Astrocyte of the cerebellum (primary cell): ENCODE measurements at regions not wholly inside any gene's neighbourhood (a gene's known extent, or its start where the extent isn't known, plus 50 kb on each side); places are given as distances from the start of the nearest gene placed in this dataset.

Experiments used
- DNase-seq: peaks from one replicate; pipeline ENCODE4 v3.0.0-alpha.2; 2011; ENCODE audit warnings: low read depth
- H3K4me3 ChIP-seq: 2 replicates; pipeline ENCODE4 v1.5.1; 2011; ENCODE audit warnings: mild to moderate bottlenecking, low read depth, low read length, moderate library complexity
- CTCF ChIP-seq: IDR thresholded peaks from 2 replicates; pipeline ENCODE4 v1.5.1; 2012; ENCODE audit warnings: low read length, low read depth, moderate library complexity, mild to moderate bottlenecking; ENCODE audit errors: missing control alignments
- in situ Hi-C: cut with HindIII; loops from 2 replicates; pipeline ENCODE4 v1.10.0; 2017; ENCODE audit warnings: low sequenced_read_pairs

- no peak overlapping the region for H3K4me3 ChIP-seq
- in situ Hi-C loops, result no loop called here
- TF ChIP-seq CTCF, result no peak
- DNase-seq, result no peak
These were observed 116.1 kb upstream of the DPT start for GRCh38 chr1:168845140-168845539.

- no peak for DNase-seq
- no peak overlapping the region for H3K4me3 ChIP-seq
- in situ Hi-C loops, result no loop called here
- no peak for TF ChIP-seq CTCF
These were observed 119.0 kb upstream of the DPT start for GRCh38 chr1:168848051-168848450.

- DNase-seq, result no peak
- no peak overlapping the region for H3K4me3 ChIP-seq
- TF ChIP-seq CTCF, result no peak
- in situ Hi-C loops, result no loop called here
These were observed 132.5 kb upstream of the DPT start for GRCh38 chr1:168861421-168862004.

- in situ Hi-C loops, result no loop called here
- H3K4me3 ChIP-seq, result no peak overlapping the region
- TF ChIP-seq CTCF, result no peak
- no peak for DNase-seq
These were observed 134.8 kb upstream of the DPT start for GRCh38 chr1:168863772-168864171.

- H3K4me3 ChIP-seq, result no peak overlapping the region
- TF ChIP-seq CTCF, result no peak
- in situ Hi-C loops, result no loop called here
- no peak for DNase-seq
These were observed 135.3 kb upstream of the DPT start for GRCh38 chr1:168864266-168864665.

- no peak for DNase-seq
- TF ChIP-seq CTCF, result no peak
- in situ Hi-C loops, result no loop called here
- H3K4me3 ChIP-seq, result no peak overlapping the region
These were observed 137.0 kb upstream of the DPT start for GRCh38 chr1:168865850-168866620.
